Upper lobe of left lung (tissue), 4 donors: ENCODE measurements at regions not wholly inside any gene's neighbourhood (a gene's known extent, or its start where the extent isn't known, plus 50 kb on each side); places are given as distances from the start of the nearest gene placed in this dataset.

Experiments
- CTCF ChIP-seq, 6 experiments: fragments of 450-650 bp in 4 of 6; fragments of 200-600 bp in 2 of 6; sonication (generic) in 2 of 6; IDR thresholded peaks; one replicate each; pipeline ENCODE4 v1.5.1; 2016 to 2019; ENCODE audit warnings: antibody characterized with exemption in 6 of 6
- EP300 ChIP-seq, 4 donors: sonication (generic); formaldehyde crosslinking; IDR thresholded peaks; one replicate each; pipeline ENCODE4 v1.5.1; 2017; ENCODE audit warnings: antibody characterized with exemption in 4 of 4, control low read depth in 2 of 4

GRCh38 chr4:116796022-116796421 lies 289.4 kb downstream of the TRAM1L1 start:
- TF ChIP-seq CTCF (IDR thresholded peaks at IDR 0.05), result no peak
- no peak for TF ChIP-seq EP300 (IDR thresholded peaks at IDR 0.05)
